OCI-LY3 (cell line): ENCODE measurements at regions not wholly inside any gene's neighbourhood (a gene's known extent, or its start where the extent isn't known, plus 50 kb on each side); places are given as distances from the start of the nearest gene placed in this dataset.

Source experiments
- H2AFZ ChIP-seq: fragments of 200-600, 300-600 bp; shearing (Covaris generic); 2 replicates; pipeline ENCODE4 v1.6.0; 2014; ENCODE audit warnings: antibody characterized with exemption, low read depth, low read length
- H3K27ac ChIP-seq: fragments of 200-600, 300-600 bp; sonication (generic); 2 replicates; pipeline ENCODE4 v1.5.1; 2014; ENCODE audit warnings: mild to moderate bottlenecking, low read length, moderate library complexity, mixed read lengths
- H3K27me3 ChIP-seq: fragments of 200-600, 300-600 bp; sonication (generic); 2 replicates; pipeline ENCODE4 v1.6.1; 2014; ENCODE audit warnings: low read depth, low read length, mixed read lengths
- H3K36me3 ChIP-seq: fragments of 200-600, 300-600 bp; sonication (generic); replicated peaks from 2 replicates; pipeline ENCODE3; 2014; ENCODE audit warnings: low read depth, low read length, mixed read lengths
- H3K4me1 ChIP-seq: fragments of 300-600, 200-600 bp; sonication (generic); 2 replicates; pipeline ENCODE4 v1.6.1; 2014; ENCODE audit warnings: low read length, mixed read lengths
- H3K4me2 ChIP-seq: fragments of 200-600, 300-600 bp; sonication (generic); 2 replicates; pipeline ENCODE4 v1.6.1; 2014; ENCODE audit warnings: low read length, mixed read lengths
- H3K4me3 ChIP-seq: fragments of 300-600, 200-600 bp; sonication (generic); 2 replicates; pipeline ENCODE4 v1.5.1; 2014; ENCODE audit warnings: antibody characterized with exemption, mild to moderate bottlenecking, low read length, moderate library complexity
- H3K79me2 ChIP-seq: fragments of 300-600, 200-600 bp; shearing (Covaris generic); 2 replicates; pipeline ENCODE4 v1.6.1; 2014; ENCODE audit warnings: mild to moderate bottlenecking, low read length, mixed read lengths
- H3K9ac ChIP-seq: fragments of 300-600, 200-600 bp; shearing (Covaris generic); 2 replicates; pipeline ENCODE4 v1.6.0; 2014; ENCODE audit warnings: mild to moderate bottlenecking, low read length, moderate library complexity
- H3K9me3 ChIP-seq: fragments of 200-600, 300-600 bp; shearing (Covaris generic); 2 replicates; pipeline ENCODE4 v1.6.1; 2014; ENCODE audit warnings: low read length, mixed read lengths; ENCODE audit not compliant: insufficient read depth
- H4K20me1 ChIP-seq: fragments of 200-600, 300-600 bp; sonication (generic); 2 replicates; pipeline ENCODE4 v1.6.1; 2016; ENCODE audit warnings: low read length, mixed read lengths; ENCODE audit not compliant: insufficient read depth
- EZH2phosphoT487 ChIP-seq: fragments of 200-600 bp; shearing (Covaris generic); IDR thresholded peaks from 2 replicates; pipeline ENCODE4 v1.6.1; 2018; ENCODE audit warnings: antibody characterized with exemption, mixed run types, low read depth
- TF ChIP-seq, protein P1 (sequence below): fragments of 200-600, 300-600 bp; sonication (generic); IDR thresholded peaks from 2 replicates; pipeline ENCODE4 v1.5.1; 2014; ENCODE audit warnings: antibody characterized with exemption, low read length, low read depth

DNA sequence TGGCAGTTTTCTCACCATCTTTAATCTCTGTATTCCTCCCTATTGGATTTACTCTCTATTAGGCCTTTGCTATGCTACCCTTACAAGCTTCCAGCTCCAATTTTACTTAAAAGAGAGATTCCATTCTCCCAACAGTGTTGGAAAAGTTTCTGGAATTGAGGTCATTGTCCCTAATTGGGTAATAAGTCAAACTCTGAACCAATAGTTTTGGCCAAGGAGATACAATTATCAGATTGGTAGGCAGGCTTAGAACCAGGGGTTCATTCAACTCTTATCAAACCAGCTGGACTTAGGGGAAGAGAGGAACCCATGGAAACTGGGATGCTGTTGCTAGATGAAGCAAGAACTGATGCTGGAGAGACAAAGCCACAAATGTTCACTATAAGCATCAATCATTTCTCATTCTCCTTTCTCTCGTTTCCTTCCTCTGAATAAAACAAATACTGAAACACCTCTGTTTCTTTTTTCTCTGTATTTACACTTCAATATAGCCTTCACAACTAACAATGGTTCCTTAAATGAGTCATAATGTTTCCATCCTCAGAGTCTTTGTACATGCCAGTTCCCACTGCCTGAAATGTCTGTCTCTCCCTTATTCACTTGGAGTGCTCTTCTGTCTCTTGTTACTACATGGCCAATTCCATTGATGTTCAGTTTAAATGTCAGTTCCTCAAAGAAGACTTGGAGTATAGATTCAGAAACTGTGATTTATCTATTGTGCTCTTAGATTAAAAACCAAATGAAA lies 587.3 kb downstream of the GABRG2 start:
- Histone ChIP-seq H3K4me1 (peaks cover 8% of the 10 kb centered on the region), H3K27ac (no peak overlapping the region), H2AFZ (no peak overlapping the region), H4K20me1 (no peaks in the 10 kb centered on the region), H3K4me3 (no peak overlapping the region), H3K27me3 (no peaks in the 10 kb centered on the region), H3K9ac (no peak overlapping the region), H3K9me3 (0 out of 2 replicates have a peak, but pooled peaks cover 4% of the 10 kb centered on the region), H3K79me2 (no peaks in the 10 kb centered on the region), H3K4me2 (no peak overlapping the region), H3K36me3 (no peaks in the 10 kb centered on the region)
- TF ChIP-seq, protein P1, sequence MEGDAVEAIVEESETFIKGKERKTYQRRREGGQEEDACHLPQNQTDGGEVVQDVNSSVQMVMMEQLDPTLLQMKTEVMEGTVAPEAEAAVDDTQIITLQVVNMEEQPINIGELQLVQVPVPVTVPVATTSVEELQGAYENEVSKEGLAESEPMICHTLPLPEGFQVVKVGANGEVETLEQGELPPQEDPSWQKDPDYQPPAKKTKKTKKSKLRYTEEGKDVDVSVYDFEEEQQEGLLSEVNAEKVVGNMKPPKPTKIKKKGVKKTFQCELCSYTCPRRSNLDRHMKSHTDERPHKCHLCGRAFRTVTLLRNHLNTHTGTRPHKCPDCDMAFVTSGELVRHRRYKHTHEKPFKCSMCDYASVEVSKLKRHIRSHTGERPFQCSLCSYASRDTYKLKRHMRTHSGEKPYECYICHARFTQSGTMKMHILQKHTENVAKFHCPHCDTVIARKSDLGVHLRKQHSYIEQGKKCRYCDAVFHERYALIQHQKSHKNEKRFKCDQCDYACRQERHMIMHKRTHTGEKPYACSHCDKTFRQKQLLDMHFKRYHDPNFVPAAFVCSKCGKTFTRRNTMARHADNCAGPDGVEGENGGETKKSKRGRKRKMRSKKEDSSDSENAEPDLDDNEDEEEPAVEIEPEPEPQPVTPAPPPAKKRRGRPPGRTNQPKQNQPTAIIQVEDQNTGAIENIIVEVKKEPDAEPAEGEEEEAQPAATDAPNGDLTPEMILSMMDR, result no peak
- no peak for TF ChIP-seq EZH2phosphoT487

DNA sequence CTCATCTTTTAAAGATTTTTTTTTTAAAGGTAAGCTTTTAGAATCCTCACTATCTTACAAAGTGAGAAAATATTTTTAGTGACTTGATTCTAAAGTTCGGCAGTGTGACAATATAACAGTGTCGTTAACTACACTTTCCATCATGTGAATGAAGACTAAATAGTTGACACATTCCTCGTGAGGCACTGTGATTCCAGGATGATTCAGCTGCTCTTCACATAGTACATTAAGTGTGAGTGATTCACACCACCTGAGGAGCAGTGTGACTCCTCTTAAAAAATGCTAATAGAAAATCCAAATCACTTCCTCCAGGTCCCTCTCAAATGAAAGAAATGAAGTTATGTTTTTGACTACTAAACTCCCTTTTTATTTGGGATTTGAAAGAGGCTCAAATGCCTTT lies 589.5 kb downstream of the GABRG2 start:
- Histone ChIP-seq H3K4me3 (no peak overlapping the region), H3K9ac (no peak overlapping the region), H3K79me2 (no peaks in the 10 kb centered on the region), H3K27ac (no peak overlapping the region), H3K4me2 (no peak overlapping the region), H3K9me3 (0 out of 2 replicates have a peak, but pooled peaks cover 4% of the 10 kb centered on the region), H3K36me3 (no peaks in the 10 kb centered on the region), H2AFZ (no peak overlapping the region), H3K4me1 (peaks cover 8% of the 10 kb centered on the region), H4K20me1 (no peaks in the 10 kb centered on the region), H3K27me3 (no peaks in the 10 kb centered on the region)
- TF ChIP-seq, protein P1, result no peak
- TF ChIP-seq EZH2phosphoT487, result no peak

DNA sequence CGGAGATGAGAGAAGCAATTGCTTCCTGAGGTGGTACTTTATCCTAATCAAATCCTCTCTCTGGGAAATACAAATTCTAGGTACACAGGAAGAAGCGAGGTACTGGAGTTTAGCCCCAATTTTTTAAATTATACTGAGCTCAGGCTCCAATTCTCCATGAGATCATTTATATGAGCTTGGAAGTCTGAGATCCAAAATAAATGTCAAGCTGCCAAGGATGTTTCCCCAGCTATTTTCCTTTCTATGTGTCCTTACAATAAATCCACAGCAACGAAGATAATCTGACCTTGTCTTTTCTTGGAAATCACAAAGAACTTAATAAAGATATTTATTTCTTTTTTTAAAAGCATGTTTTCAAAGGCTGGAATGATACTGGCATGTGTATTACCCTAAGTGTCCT lies 597.3 kb downstream of the GABRG2 start:
- H3K9me3 ChIP-seq, result no peaks in the 10 kb centered on the region
- no peaks in the 10 kb centered on the region for H3K79me2 ChIP-seq
- H3K36me3 ChIP-seq, result no peaks in the 10 kb centered on the region
- no peak overlapping the region for H3K4me3 ChIP-seq
- no peak overlapping the region for H3K27ac ChIP-seq
- H3K27me3 ChIP-seq, result no peaks in the 10 kb centered on the region
- no peak overlapping the region for H2AFZ ChIP-seq
- no peak overlapping the region for H3K9ac ChIP-seq
- H3K4me2 ChIP-seq, result no peak overlapping the region
- H4K20me1 ChIP-seq, result no peaks in the 10 kb centered on the region
- TF ChIP-seq, protein P1, result no peak
- TF ChIP-seq EZH2phosphoT487, result no peak
- H3K4me1 ChIP-seq, result no peaks in the 10 kb centered on the region

DNA sequence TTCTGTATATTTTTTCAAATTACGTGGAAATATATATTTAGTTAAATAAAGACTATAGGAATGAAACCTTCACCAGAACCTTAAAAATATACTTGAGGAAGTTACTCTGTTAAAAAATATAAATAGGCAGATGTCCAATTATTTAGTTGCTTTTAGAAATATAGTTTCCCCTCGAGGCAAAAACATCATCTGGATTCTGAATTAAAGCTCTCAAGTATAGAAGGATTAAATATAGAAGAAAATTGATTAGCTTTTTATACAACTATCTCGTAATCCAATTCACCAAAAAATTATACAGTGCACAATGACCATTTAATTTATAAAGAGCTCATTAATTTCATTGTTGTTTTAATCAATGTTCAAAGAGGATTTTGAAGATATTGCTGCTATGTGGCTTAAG lies 601.4 kb downstream of the GABRG2 start:
- TF ChIP-seq, protein P1, result no peak
- TF ChIP-seq EZH2phosphoT487, result no peak

More for the DNA sequence above, 601.4 kb downstream of the GABRG2 start:
- Histone ChIP-seq H3K4me1 (no peaks in the 10 kb centered on the region), H3K9ac (no peak overlapping the region), H3K27ac (no peak overlapping the region), H3K4me2 (no peak overlapping the region), H3K36me3 (no peaks in the 10 kb centered on the region), H4K20me1 (no peaks in the 10 kb centered on the region), H3K27me3 (no peaks in the 10 kb centered on the region), H3K9me3 (no peaks in the 10 kb centered on the region), H3K79me2 (no peaks in the 10 kb centered on the region), H3K4me3 (no peak overlapping the region), H2AFZ (no peak overlapping the region)
